GM21576 (cell line): ENCODE measurements at regions not wholly inside any gene's neighbourhood (a gene's known extent, or its start where the extent isn't known, plus 50 kb on each side); places are given as distances from the start of the nearest gene placed in this dataset.

Experiments
- ATAC-seq: cut with Tn5 transposase; IDR thresholded peaks from one replicate; pipeline ENCODE4 v1.9.1; 2021; ENCODE audit warnings: mild to moderate bottlenecking, moderate library complexity; ENCODE audit not compliant: unreplicated experiment

GRCh38 chr18:78571063-78571785 is 408.4 kb upstream of the SALL3 start:
- no peak for ATAC-seq

- ATAC-seq: no peak
Measured at GRCh38 chr18:78571831-78572347, 407.7 kb upstream of the SALL3 start.

- ATAC-seq: no peak
Measured at GRCh38 chr18:78573773-78574172, 405.8 kb upstream of the SALL3 start.

- ATAC-seq: no peak
Measured at GRCh38 chr18:78576967-78577366, 402.7 kb upstream of the SALL3 start.

GRCh38 chr18:78579449-78579848 is 400.2 kb upstream of the SALL3 start:
- no peak for ATAC-seq

- no peak for ATAC-seq
Measured at GRCh38 chr18:78579854-78580577, 399.6 kb upstream of the SALL3 start.

GRCh38 chr18:78580835-78581339 is 398.7 kb upstream of the SALL3 start:
- ATAC-seq: no peak

GRCh38 chr18:78582181-78582709 is 397.4 kb upstream of the SALL3 start:
- ATAC-seq: no peak

GRCh38 chr18:78582898-78583738 is 396.5 kb upstream of the SALL3 start:
- no peak for ATAC-seq

GRCh38 chr18:78583739-78584458 is 395.7 kb upstream of the SALL3 start:
- ATAC-seq: no peak

- no peak for ATAC-seq
Measured at GRCh38 chr18:78584459-78585022, 395.1 kb upstream of the SALL3 start.

GRCh38 chr18:78586586-78586985 is 393.0 kb upstream of the SALL3 start:
- ATAC-seq: no peak

- no peak for ATAC-seq
Measured at GRCh38 chr18:78587096-78587495, 392.5 kb upstream of the SALL3 start.

GRCh38 chr18:78587626-78588600 is 391.7 kb upstream of the SALL3 start:
- ATAC-seq: no peak

- ATAC-seq: no peak
Measured at GRCh38 chr18:78589916-78590437, 389.6 kb upstream of the SALL3 start.

GRCh38 chr18:78595453-78595852 is 384.2 kb upstream of the SALL3 start:
- no peak for ATAC-seq

- ATAC-seq: no peak
Measured at GRCh38 chr18:78595924-78596573, 383.6 kb upstream of the SALL3 start.

GRCh38 chr18:78596794-78597345 is 382.7 kb upstream of the SALL3 start:
- no peak for ATAC-seq
